ENCODE measurements at regions not wholly inside any gene's neighbourhood (a gene's known extent, or its start where the extent isn't known, plus 50 kb on each side); places are given as distances from the start of the nearest gene placed in this dataset.

DNA sequence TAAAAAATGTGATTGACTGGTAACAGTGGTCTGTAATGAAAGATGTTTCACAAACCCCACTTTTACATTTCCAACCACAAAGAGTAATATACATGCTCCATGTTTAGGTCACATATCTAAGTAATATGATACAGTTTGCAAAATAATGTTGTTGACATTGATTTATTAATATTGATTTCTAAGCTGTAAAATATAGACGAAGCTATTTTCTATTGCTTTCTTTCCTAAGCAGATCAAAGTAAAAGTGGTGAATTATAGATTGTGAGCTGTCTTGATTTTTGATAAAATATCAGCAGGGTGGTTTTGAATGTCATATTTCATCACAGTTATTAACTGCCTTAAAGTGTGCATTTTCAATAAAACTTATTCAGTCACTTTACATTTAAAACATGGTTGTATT is 2292.8 kb downstream of the PCDH9 start:
- H3K4me1 ChIP-seq (ENCODE audit: low read length): no peaks in the 10 kb centered on the region
- no peaks in the 10 kb centered on the region for H3K27me3 ChIP-seq (ENCODE audit: low read depth, low read length)
- no peak overlapping the region for H3K4me2 ChIP-seq (ENCODE audit: low read length)
- no peaks in the 10 kb centered on the region for H3K79me2 ChIP-seq (ENCODE audit: low read length)
- H3K36me3 ChIP-seq (replicated peaks; ENCODE audit: low read depth, low read length): no peaks in the 10 kb centered on the region
- no peak overlapping the region for H2AFZ ChIP-seq (ENCODE audit: low read depth, low read length)
- H3K4me3 ChIP-seq (ENCODE audit: low read length): no peak overlapping the region
- H3K9me3 ChIP-seq (ENCODE audit: insufficient read depth, low read length): no peaks in the 10 kb centered on the region
- TF ChIP-seq EZH2phosphoT487 (IDR thresholded peaks at IDR 0.05; ENCODE audit: low read depth): no peak
- H4K20me1 ChIP-seq (ENCODE audit: insufficient read depth, low read length): no peaks in the 10 kb centered on the region
- no peak overlapping the region for H3K27ac ChIP-seq (ENCODE audit: low read length)
- no peak overlapping the region for H3K9ac ChIP-seq (ENCODE audit: low read length)

DNA sequence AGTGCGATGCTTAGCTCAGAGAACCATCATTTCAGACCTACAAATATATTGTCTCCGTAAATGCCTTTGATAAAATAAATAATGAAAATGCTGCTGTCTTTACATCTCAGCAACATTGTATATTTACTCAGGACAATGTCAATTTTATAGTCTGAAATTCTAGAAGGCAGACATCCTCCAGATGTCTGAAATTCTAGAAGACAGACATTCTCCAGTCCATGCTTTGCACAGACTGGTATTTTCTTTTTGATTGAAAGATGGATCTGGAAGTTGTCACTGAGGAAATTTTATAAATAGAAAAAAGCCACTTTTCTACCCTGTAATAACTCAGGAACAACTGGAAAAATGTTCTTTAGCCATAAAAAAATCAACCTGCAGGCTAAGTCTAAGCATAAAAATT is 2293.3 kb downstream of the PCDH9 start:
- Histone ChIP-seq H3K79me2 (ENCODE audit: low read length) (no peaks in the 10 kb centered on the region), H3K27ac (ENCODE audit: low read length) (no peak overlapping the region), H2AFZ (ENCODE audit: low read depth, low read length) (no peak overlapping the region), H3K36me3 (replicated peaks; ENCODE audit: low read depth, low read length) (no peaks in the 10 kb centered on the region), H3K9me3 (ENCODE audit: insufficient read depth, low read length) (no peaks in the 10 kb centered on the region), H3K9ac (ENCODE audit: low read length) (no peak overlapping the region), H4K20me1 (ENCODE audit: insufficient read depth, low read length) (no peaks in the 10 kb centered on the region), H3K4me2 (ENCODE audit: low read length) (no peak overlapping the region), H3K4me3 (ENCODE audit: low read length) (no peak overlapping the region), H3K4me1 (ENCODE audit: low read length) (no peaks in the 10 kb centered on the region), H3K27me3 (ENCODE audit: low read depth, low read length) (no peaks in the 10 kb centered on the region)
- TF ChIP-seq, protein P1, sequence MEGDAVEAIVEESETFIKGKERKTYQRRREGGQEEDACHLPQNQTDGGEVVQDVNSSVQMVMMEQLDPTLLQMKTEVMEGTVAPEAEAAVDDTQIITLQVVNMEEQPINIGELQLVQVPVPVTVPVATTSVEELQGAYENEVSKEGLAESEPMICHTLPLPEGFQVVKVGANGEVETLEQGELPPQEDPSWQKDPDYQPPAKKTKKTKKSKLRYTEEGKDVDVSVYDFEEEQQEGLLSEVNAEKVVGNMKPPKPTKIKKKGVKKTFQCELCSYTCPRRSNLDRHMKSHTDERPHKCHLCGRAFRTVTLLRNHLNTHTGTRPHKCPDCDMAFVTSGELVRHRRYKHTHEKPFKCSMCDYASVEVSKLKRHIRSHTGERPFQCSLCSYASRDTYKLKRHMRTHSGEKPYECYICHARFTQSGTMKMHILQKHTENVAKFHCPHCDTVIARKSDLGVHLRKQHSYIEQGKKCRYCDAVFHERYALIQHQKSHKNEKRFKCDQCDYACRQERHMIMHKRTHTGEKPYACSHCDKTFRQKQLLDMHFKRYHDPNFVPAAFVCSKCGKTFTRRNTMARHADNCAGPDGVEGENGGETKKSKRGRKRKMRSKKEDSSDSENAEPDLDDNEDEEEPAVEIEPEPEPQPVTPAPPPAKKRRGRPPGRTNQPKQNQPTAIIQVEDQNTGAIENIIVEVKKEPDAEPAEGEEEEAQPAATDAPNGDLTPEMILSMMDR (IDR thresholded peaks at IDR 0.05; ENCODE audit: low read depth, low read length): no peak
- no peak for TF ChIP-seq EZH2phosphoT487 (IDR thresholded peaks at IDR 0.05; ENCODE audit: low read depth)

DNA sequence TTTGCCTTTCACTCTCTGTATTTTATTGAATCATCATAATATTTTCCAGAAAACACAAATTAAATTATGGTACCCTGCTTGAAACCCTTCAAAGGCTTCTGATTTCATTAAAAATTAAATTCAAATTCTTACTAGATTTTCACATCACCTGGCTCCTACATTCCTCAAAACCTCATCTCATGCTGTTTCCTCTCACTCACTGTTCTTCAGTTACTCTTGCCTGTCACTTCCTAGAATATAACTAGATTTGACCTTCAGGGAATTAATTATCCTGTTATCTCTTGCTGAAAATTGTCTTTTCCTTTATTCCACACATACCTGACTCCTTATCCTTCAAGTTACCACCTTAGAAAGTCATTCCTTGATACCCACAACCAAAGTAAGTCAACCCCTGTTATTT is 2294.7 kb downstream of the PCDH9 start:
- Histone ChIP-seq H2AFZ (ENCODE audit: low read depth, low read length) (no peak overlapping the region), H4K20me1 (ENCODE audit: insufficient read depth, low read length) (no peaks in the 10 kb centered on the region), H3K36me3 (replicated peaks; ENCODE audit: low read depth, low read length) (no peaks in the 10 kb centered on the region), H3K4me1 (ENCODE audit: low read length) (peaks cover 9% of the 10 kb centered on the region), H3K4me2 (ENCODE audit: low read length) (no peak overlapping the region), H3K4me3 (ENCODE audit: low read length) (no peak overlapping the region), H3K9me3 (ENCODE audit: insufficient read depth, low read length) (no peaks in the 10 kb centered on the region), H3K79me2 (ENCODE audit: low read length) (no peaks in the 10 kb centered on the region), H3K9ac (ENCODE audit: low read length) (no peak overlapping the region), H3K27ac (ENCODE audit: low read length) (no peak overlapping the region), H3K27me3 (ENCODE audit: low read depth, low read length) (no peaks in the 10 kb centered on the region)
- TF ChIP-seq, protein P1 (IDR thresholded peaks at IDR 0.05; ENCODE audit: low read depth, low read length): no peak
- no peak for TF ChIP-seq EZH2phosphoT487 (IDR thresholded peaks at IDR 0.05; ENCODE audit: low read depth)

DNA sequence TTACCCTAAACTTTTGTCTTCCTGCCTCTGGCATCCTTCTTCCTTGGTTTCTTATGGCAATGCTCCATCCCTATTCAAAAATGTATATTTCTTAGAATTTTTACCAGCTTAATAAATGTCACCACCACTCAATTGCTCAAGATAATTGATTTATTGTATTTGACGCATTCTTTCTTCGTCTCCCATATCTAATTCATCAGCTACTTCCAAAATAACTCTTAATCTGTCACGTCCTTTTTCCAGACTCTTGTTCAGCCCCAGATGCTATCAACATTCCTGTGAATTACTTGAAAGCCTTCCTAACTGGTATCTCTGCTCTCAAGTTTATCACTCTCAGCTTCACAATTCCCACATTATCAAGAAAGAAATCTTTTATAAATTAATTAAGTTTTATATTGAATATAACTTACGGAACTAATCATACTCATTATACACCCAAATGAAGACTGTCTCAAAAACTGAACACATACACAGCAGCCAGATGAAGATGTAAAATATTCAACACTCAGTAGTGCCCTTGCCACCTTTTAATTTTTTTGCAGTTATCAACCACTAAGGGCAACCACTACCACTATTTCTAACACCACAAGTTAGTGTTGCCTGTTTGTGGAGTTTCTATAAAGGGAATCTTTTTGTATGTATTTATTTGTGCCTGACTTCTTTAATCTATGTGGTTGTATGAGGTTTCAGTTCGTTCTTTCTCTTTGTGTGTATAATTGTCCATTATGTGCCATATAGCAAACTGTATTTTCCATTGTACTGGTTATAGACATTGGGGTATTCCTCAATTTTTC is 2295.4 kb downstream of the PCDH9 start:
- Histone ChIP-seq H3K36me3 (replicated peaks; ENCODE audit: low read depth, low read length) (no peaks in the 10 kb centered on the region), H4K20me1 (ENCODE audit: insufficient read depth, low read length) (no peaks in the 10 kb centered on the region), H2AFZ (ENCODE audit: low read depth, low read length) (no peak overlapping the region), H3K9me3 (ENCODE audit: insufficient read depth, low read length) (no peaks in the 10 kb centered on the region), H3K4me1 (ENCODE audit: low read length) (peaks cover 11% of the 10 kb centered on the region), H3K4me2 (ENCODE audit: low read length) (no peak overlapping the region), H3K4me3 (ENCODE audit: low read length) (no peak overlapping the region), H3K79me2 (ENCODE audit: low read length) (no peaks in the 10 kb centered on the region), H3K9ac (ENCODE audit: low read length) (no peak overlapping the region), H3K27me3 (ENCODE audit: low read depth, low read length) (no peaks in the 10 kb centered on the region), H3K27ac (ENCODE audit: low read length) (no peak overlapping the region)
- TF ChIP-seq EZH2phosphoT487 (IDR thresholded peaks at IDR 0.05; ENCODE audit: low read depth): no peak
- TF ChIP-seq, protein P1 (IDR thresholded peaks at IDR 0.05; ENCODE audit: low read depth, low read length): no peak
